ENCODE measurements at regions not wholly inside any gene's neighbourhood (a gene's known extent, or its start where the extent isn't known, plus 50 kb on each side); places are given as distances from the start of the nearest gene placed in this dataset.

GRCh38 chr16:47967374-47967773, 188.4 kb downstream of the ABCC12 start:
- DNase-seq, result no peak

- no peak for DNase-seq
Observed at GRCh38 chr16:47966325-47966724, 189.5 kb downstream of the ABCC12 start.

GRCh38 chr16:47965439-47965838, 190.4 kb downstream of the ABCC12 start:
- DNase-seq, result no peak

DNA sequence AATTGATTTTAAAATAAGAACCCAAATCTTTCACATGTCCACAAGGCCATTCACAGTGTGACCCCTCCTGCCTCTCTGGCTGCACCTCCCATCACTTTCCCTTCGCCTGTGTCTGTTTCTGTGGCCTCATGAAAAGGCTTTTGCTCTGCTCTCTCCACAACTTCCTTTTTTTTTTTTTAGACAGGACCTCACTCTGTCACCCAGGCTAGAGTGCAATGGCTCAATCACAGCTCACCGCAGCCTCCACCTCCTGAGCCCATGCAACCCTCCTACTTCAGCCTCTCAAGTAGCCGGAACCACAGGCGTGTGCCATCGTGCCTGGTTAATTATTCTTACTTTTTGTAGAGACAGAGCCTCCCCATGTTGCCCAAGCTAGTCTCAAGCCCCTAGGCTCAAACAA, 197.1 kb downstream of the ABCC12 start:
- no peak for DNase-seq

GRCh38 chr16:47956916-47957315, 198.9 kb downstream of the ABCC12 start:
- DNase-seq, result no peak

DNA sequence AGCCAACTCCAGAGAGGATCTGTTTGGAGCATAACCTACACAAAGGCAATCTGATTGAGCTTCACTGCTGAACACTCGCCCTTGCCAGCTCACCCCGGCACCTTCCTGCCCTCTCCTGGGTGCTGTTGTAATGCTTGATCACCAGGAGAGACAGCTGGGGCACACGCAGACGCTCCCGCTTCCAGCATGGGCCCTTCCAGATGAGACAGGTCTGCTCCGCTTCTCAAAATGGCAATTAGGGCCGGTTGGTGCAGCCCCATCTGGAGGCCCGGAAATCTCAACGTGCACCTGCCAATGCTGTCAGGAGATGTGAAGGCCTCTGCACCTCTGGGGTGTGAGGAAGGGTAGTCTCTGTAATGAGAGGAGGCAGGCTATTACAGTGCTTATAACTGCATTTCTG, 206.1 kb downstream of the ABCC12 start:
- DNase-seq, result no peak

DNA sequence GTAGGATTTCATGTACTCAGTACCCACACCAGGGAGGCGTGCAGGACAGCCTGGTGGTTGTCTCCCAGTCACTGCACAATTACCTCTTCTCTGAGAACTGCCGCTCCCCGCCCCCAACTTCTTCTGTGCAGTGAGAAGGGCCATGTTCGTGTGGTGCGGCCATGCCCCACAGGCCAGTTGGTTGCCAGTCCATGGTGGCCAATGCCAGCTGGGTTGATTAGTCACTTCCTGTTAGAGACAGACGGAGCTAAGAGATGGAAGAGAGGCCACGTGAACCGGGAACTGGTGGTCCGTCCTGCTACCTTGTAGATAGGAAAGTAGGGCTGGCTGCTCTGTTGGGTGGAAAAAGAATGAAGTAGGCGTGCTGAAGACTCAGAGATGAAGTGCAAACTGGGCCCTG, 206.5 kb downstream of the ABCC12 start:
- DNase-seq, result no peak

GRCh38 chr16:47947723-47948122, 208.1 kb downstream of the ABCC12 start:
- no peak for DNase-seq

- DNase-seq, result no peak
Observed at GRCh38 chr16:47946092-47946491, 209.7 kb downstream of the ABCC12 start.

DNA sequence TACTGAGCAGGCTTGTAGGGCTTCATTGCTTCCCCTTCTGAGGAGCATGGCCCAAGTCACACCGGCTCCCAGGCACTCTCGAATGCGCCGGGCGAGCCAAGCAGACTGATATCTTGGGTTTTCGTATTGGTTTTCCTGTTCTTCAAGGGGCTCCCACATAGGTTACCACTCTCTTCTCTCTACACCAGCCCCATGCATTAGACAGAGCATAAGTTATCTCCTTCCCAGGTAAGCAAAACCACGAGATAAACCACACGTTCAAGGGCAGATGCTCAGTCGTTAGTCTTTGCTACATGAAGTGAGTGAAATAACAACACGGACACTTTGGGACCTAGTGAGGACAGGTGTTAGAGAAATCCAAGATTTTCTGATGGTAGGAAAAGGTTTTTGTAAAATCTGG, 211.2 kb downstream of the ABCC12 start:
- no peak for DNase-seq

GRCh38 chr16:47943235-47943634, 212.6 kb downstream of the ABCC12 start:
- no peak for DNase-seq

DNA sequence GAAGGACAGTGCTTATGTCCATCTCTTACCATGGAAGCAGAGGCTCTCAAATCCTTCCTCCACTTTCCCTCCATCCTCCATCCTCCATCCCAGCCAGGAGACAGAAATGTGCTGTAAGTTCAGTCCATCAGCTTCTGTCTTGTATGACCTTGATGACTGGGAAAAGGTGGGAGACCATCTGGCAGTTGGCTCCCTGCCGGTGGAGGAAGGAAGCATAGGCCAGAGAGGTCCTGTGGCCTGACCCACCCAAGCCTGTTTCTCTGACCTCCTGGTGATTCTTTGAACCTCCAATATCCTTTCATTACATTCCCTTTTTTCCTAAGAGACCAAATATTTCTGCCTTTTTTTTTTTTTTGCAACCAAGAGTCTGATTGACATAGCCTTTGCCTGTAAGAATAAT, 215.3 kb downstream of the ABCC12 start:
- no peak for DNase-seq

DNA sequence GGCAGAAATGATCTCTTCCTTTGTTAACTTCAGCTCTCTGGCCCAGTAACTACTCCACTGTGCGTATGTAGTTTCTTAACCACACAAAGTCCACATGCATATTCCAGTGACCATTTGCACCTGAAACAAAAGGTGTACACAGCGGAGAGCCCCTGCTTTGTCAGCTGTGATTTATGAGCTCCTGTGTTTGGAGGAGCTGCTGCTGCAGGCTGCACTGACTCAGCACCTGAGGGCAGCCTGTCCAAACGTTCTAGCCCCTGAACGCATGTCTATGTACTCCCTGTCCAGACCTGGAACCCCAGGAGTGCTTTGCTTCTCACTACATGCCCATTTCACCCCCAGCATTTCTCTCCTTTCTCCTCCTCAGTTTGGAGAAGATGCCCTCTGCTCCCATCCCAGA, 216.1 kb downstream of the ABCC12 start:
- DNase-seq, result no peak

GRCh38 chr16:47938272-47938671, 217.5 kb downstream of the ABCC12 start:
- DNase-seq, result no peak

GRCh38 chr16:47928008-47928407, 227.8 kb downstream of the ABCC12 start:
- DNase-seq, result no peak

DNA sequence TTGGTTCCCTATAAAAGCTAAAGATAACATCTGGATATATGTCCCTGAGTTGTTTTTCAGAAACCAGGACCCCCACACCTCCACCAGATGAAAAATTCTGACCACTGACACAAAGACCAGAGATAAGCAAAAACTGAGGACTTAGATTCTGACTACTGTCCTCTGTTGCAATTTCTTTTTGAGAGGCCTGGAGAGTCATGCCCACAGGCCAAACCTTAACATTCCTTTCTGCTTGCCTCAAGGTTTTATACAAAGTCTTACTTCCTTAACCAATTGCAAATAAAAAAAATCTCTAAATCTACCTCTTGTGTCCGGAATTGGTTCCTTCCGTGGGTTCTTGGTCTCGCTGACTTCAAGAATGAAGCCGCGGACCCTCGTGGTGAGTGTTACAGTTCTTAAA, 228.5 kb downstream of the ABCC12 start:
- no peak for DNase-seq

DNA sequence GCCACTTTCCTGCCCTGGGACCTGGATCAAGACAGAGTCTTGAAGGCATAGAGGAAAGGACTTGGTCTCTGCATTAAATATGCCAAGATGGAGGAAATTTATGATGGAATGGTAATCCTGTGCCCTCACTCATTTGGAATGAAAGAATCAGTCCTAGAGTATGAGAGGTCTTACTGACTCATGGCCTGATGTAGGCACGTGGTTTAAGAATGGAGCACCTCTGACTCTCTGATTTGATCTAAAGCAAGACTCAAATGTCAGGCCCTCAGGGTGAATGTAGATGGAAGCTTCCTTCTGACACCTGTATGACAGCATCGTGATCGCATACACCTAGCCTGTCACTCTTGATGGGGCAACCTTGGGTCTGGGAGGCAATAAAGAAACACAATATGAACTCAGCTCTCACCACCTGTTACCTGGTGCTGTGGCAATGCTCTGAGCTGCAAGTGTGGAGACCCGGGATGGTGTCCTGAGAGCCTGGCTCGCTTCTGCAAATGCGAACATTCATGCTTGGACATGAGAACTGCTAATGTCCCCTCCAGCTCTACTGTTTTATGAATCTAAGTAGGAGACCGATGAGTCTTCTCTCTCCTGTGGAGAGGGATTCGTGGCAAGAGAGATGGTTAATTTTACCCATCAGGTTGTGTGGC, 229.9 kb downstream of the ABCC12 start:
- DNase-seq, result no peak

GRCh38 chr16:47924950-47925349, 230.8 kb downstream of the ABCC12 start:
- DNase-seq, result no peak

GRCh38 chr16:47921535-47921934, 234.3 kb downstream of the ABCC12 start:
- DNase-seq, result no peak

- no peak for DNase-seq
Observed at GRCh38 chr16:47920709-47921108, 235.1 kb downstream of the ABCC12 start.

- DNase-seq, result no peak
Observed at GRCh38 chr16:47917118-47917517, 238.7 kb downstream of the ABCC12 start.

DNA sequence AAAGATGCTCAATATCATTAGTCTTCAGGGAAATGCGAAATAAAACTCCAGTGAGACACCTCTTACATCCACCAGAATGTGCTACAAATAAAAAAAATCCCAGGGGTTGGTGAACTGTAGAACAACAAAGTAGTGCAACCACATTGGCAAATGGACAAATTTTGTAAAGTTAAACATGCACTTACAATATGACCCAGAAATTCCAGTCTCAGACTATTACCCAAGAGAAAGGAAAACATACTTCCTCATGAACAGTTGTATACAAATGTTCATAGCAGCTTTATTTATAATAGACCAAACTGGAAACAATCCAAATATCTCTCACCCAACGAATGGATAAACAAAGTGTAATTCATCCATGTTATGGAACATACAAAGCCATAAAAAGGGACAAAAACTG, 239.5 kb downstream of the ABCC12 start:
- DNase-seq, result no peak

DNA sequence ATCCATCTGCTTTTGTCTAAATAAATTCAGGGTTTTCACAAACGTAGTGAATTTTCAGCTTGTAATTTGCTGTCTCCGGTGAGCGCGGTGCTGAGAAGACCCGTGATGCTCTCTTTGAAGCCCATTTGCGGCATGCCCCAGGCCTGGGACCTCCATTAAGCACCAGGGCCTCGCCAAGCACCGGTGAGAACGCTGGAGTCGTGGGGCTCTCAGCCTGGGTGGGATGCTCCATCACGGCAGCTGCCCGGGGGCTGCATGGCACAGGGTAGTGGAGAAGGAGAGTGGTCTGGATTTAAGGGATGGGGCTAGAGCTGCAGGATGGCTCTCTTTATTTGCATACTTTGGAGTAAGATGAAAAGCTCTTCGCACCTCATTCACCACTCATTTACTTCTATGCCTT, 248.7 kb downstream of the ABCC12 start:
- no peak for DNase-seq

- no peak for DNase-seq
Observed at GRCh38 chr16:47905771-47906170, 250.0 kb downstream of the ABCC12 start.

DNA sequence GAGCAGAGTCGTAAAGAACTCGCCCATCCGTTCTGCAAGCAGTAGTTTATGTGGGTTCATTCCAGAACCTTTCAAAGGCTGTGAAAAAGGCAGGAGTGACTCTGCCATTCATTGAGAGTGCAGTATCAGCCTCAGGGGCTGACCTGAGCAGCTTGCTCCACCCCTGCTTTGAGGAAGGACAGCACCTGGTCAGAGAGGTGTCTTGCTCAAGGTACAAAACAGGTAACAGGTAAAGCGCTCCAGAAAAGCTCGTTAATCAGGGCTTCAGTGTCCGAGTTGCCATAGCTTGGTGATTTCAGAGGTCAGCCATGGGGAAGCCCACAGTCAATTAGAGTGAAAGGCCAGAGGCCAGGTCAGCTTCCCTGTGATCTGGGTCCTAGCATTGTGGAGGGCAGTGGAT, 251.1 kb downstream of the ABCC12 start:
- no peak for DNase-seq

DNA sequence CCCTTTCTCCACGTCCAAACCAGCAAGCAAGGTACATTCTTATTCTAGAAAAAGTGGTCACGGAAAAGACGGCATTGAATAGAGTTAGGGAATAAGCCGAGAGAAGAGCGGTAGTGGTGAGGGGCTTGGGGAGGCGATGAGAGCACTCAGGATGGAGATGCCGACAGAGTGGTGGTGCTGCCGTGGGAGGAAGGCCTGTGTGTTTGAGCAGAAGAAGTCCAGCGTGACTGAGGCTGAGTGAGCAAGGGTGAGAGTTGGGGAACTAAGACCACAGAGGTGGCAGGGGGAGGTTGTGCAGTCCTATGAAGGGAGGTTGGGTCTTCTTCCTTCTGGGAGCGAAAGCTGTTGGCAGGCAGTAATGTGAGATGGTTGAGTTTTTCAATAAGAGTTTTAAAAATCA, 252.3 kb downstream of the ABCC12 start:
- no peak for DNase-seq
